MM.1S (cell line): ENCODE measurements at regions not wholly inside any gene's neighbourhood (a gene's known extent, or its start where the extent isn't known, plus 50 kb on each side); places are given as distances from the start of the nearest gene placed in this dataset.

Experiments used
- DNase-seq: peaks from one replicate; pipeline ENCODE4 v3.0.0-alpha.2; 2015
- H2AFZ ChIP-seq: fragments of 300-600 bp; sonication (generic); 2 replicates; pipeline ENCODE4 v1.6.0; 2016; ENCODE audit warnings: antibody characterized with exemption, low read length
- H3F3A ChIP-seq: fragments of 300-600 bp; sonication (generic); 2 replicates; pipeline ENCODE4 v1.6.1; 2016; ENCODE audit warnings: mild to moderate bottlenecking, antibody characterized with exemption, low read length, moderate library complexity, mixed read lengths; ENCODE audit not compliant: insufficient read depth
- H3K27ac ChIP-seq: fragments of 300-600 bp; sonication (generic); 2 replicates; pipeline ENCODE4 v1.5.1; 2016; ENCODE audit warnings: mild to moderate bottlenecking, low read length
- H3K27me3 ChIP-seq: fragments of 300-600 bp; sonication (generic); replicated peaks from 2 replicates; pipeline ENCODE4 v1.6.0; 2016; ENCODE audit warnings: low read length; ENCODE audit not compliant: insufficient read depth
- H3K36me3 ChIP-seq: fragments of 300-600 bp; sonication (generic); replicated peaks from 2 replicates; pipeline ENCODE4 v1.6.1; 2016; ENCODE audit warnings: mild to moderate bottlenecking, low read length, mixed read lengths; ENCODE audit not compliant: insufficient read depth
- H3K4me1 ChIP-seq: fragments of 300-600 bp; sonication (generic); 2 replicates; pipeline ENCODE4 v1.6.1; 2016; ENCODE audit warnings: low read length, mixed read lengths
- H3K4me2 ChIP-seq: fragments of 300-600 bp; sonication (generic); 2 replicates; pipeline ENCODE4 v1.6.0; 2016; ENCODE audit warnings: low read depth, low read length
- H3K4me3 ChIP-seq: fragments of 300-600 bp; sonication (generic); 2 replicates; pipeline ENCODE4 v1.5.1; 2016; ENCODE audit warnings: low read length, mixed read lengths
- H3K79me2 ChIP-seq: fragments of 300-600 bp; sonication (generic); 2 replicates; pipeline ENCODE4 v1.6.1; 2016; ENCODE audit warnings: mixed run types, low read length, mixed read lengths
- H3K9ac ChIP-seq: fragments of 300-600 bp; sonication (generic); 2 replicates; pipeline ENCODE4 v1.6.1; 2016; ENCODE audit warnings: low read length, mixed read lengths
- H3K9me2 ChIP-seq: fragments of 300-600 bp; sonication (generic); replicated peaks from 2 replicates; pipeline ENCODE4 v1.6.1; 2016; ENCODE audit warnings: mild to moderate bottlenecking, low read length, mixed read lengths; ENCODE audit not compliant: insufficient read depth
- H3K9me3 ChIP-seq: fragments of 300-600 bp; sonication (generic); replicated peaks from 2 replicates; pipeline ENCODE4 v1.6.1; 2016; ENCODE audit warnings: mild to moderate bottlenecking, low read length, mixed read lengths; ENCODE audit not compliant: insufficient read depth
- H4K20me1 ChIP-seq: fragments of 300-600 bp; sonication (generic); 2 replicates; pipeline ENCODE4 v1.6.1; 2016; ENCODE audit warnings: mild to moderate bottlenecking, low read length, moderate library complexity, mixed read lengths; ENCODE audit not compliant: insufficient read depth
- EZH2 ChIP-seq: fragments of 300-600 bp; sonication (generic); optimal IDR thresholded peaks from 2 replicates; pipeline ENCODE3; 2017; ENCODE audit warnings: low read depth, mild to moderate bottlenecking, antibody characterized with exemption, low read length, mixed read lengths
- EZH2phosphoT487 ChIP-seq: fragments of 300-600 bp; sonication (generic); IDR thresholded peaks from 2 replicates; pipeline ENCODE4 v1.6.1; 2018; ENCODE audit warnings: antibody characterized with exemption, low read length
- TF ChIP-seq, protein P1 (sequence below): fragments of 300-600 bp; sonication (generic); IDR thresholded peaks from 2 replicates; pipeline ENCODE4 v1.5.1; 2016; ENCODE audit warnings: antibody characterized with exemption, low read length, mixed read lengths

DNA sequence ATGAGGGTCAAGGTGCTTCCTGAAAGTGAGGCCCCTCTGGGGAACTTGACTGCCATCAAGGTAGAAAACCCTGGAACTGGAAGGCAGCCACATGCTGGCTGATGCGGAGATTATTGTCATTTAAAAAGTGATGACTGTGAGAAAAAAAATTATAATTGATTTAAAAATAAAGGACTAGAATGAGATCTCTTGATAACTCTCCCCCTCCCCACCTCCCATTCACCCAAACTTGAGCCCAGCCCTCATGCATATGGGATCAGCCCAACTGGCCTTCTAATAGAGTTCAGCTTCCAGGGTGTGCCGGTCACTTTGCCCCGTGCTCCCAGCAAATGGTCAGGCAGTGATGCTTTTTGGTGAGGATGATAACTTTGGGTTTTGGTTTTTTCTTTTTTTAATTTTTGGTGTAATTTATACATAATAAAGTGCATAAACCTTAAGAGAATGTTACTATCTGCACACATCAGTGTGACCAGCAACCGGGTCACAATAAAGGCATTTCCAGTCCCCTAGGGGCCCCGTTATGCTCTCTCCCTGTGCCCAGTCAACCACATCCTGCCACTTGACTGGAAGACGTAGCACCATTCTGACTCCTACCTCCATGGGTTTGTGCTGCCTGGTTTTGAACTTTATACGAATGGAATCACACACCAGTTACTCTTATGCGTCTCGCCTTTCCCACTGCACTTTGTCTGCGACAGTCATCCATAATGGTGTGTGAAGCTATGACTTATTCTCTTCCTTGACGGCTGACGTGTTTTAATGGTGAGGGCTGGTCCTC, 187.9 kb downstream of the USP12 start:
- no peak for DNase-seq
- Histone ChIP-seq H3K27ac (no peak overlapping the region), H3K9me3 (no peaks in the 10 kb centered on the region), H4K20me1 (no peaks in the 10 kb centered on the region), H3K9ac (no peak overlapping the region), H3F3A (no peaks in the 10 kb centered on the region), H3K36me3 (no peaks in the 10 kb centered on the region), H3K4me1 (no peaks in the 10 kb centered on the region), H3K27me3 (no peaks in the 10 kb centered on the region), H3K4me3 (no peak overlapping the region), H2AFZ (no peak overlapping the region), H3K79me2 (no peaks in the 10 kb centered on the region), H3K9me2 (no peaks in the 10 kb centered on the region), H3K4me2 (no peak overlapping the region)
- TF ChIP-seq EZH2 (no peak), EZH2phosphoT487 (no peak)
- TF ChIP-seq, protein P1, sequence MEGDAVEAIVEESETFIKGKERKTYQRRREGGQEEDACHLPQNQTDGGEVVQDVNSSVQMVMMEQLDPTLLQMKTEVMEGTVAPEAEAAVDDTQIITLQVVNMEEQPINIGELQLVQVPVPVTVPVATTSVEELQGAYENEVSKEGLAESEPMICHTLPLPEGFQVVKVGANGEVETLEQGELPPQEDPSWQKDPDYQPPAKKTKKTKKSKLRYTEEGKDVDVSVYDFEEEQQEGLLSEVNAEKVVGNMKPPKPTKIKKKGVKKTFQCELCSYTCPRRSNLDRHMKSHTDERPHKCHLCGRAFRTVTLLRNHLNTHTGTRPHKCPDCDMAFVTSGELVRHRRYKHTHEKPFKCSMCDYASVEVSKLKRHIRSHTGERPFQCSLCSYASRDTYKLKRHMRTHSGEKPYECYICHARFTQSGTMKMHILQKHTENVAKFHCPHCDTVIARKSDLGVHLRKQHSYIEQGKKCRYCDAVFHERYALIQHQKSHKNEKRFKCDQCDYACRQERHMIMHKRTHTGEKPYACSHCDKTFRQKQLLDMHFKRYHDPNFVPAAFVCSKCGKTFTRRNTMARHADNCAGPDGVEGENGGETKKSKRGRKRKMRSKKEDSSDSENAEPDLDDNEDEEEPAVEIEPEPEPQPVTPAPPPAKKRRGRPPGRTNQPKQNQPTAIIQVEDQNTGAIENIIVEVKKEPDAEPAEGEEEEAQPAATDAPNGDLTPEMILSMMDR, result no peak

DNA sequence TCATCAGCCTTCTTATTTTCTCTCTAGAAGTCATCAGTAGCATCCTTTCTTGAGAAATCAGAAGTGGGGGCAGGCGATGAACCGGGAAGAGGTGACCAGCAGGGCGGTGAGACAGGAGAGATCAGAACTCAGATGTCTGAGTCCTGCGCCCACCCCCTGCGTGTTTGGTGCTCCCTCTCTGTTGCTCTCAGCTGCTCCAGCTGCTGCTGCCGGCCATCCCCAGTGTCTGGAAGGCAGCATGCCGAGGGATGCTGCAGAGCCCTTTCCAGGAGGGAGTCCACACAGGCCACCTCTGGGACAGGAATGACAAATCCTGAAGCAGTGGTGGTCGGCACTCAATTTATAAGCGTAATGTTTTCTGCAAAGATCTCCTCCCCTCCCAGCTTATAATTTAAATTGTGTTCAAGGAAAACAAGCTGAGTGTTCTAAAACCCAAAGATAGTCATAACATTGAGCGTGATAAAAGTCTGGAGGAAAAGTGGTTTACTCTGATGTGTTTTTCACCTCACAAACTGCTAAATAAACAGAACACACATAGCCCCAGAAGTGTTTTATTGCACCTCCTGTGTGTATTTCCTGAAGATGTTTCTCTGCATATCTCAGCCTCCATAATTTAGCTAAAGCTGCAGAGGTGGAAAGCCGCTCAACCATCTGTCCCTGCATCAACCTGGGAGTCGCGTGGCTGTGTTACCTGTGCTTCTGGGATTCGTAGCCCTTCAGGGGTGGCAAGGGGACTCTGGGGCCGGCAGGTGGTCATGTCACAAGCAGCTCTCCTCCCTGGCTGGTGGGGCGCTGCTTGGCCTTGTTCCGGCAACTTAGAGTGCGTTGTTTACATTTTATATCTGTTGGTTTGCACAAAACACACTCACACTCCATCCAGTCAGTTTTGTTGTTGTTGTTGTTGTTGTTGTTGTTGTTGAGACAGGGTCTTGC, 191.2 kb downstream of the USP12 start:
- Histone ChIP-seq H3K9me2 (no peaks in the 10 kb centered on the region), H4K20me1 (no peaks in the 10 kb centered on the region), H3K4me1 (no peaks in the 10 kb centered on the region), H3K9ac (no peak overlapping the region), H3F3A (no peaks in the 10 kb centered on the region), H3K27me3 (no peaks in the 10 kb centered on the region), H3K27ac (no peak overlapping the region), H3K36me3 (no peaks in the 10 kb centered on the region), H3K4me2 (no peak overlapping the region), H3K79me2 (no peaks in the 10 kb centered on the region), H3K9me3 (no peaks in the 10 kb centered on the region), H3K4me3 (no peak overlapping the region), H2AFZ (no peak overlapping the region)
- TF ChIP-seq EZH2phosphoT487, result no peak
- TF ChIP-seq EZH2, result no peak
- TF ChIP-seq, protein P1, result no peak
- no peak for DNase-seq

DNA sequence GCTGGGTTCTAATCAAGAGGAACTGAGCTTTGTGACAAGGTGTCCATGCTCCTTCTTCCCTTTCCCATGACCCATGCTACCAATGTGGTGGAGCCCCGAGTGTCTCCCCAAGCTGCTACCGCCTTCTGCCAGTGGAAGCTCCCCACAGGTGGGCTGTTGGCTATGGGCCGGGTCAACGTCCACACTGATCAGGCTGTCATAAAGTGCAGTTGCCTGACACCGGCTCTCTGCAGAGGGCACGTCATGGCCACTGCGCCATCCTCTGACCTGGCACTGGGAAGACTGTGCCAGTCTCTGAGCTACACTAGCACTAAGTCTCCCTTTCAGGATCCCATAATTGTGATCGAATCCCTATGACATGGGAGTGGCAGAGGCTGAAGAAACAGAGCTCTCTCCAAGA, 192.3 kb downstream of the USP12 start:
- no peaks in the 10 kb centered on the region for H3K9me3 ChIP-seq
- H4K20me1 ChIP-seq, result no peaks in the 10 kb centered on the region
- H3K4me2 ChIP-seq, result no peak overlapping the region
- H3K9ac ChIP-seq, result no peak overlapping the region
- no peak overlapping the region for H2AFZ ChIP-seq
- TF ChIP-seq EZH2, result no peak
- TF ChIP-seq, protein P1, result no peak
- no peak for TF ChIP-seq EZH2phosphoT487
- no peaks in the 10 kb centered on the region for H3K27me3 ChIP-seq
- H3K36me3 ChIP-seq, result no peaks in the 10 kb centered on the region
- no peaks in the 10 kb centered on the region for H3K9me2 ChIP-seq
- H3K79me2 ChIP-seq, result no peaks in the 10 kb centered on the region
- no peak overlapping the region for H3K27ac ChIP-seq
- H3F3A ChIP-seq, result no peaks in the 10 kb centered on the region
- H3K4me1 ChIP-seq, result no peaks in the 10 kb centered on the region
- DNase-seq, result no peak
- H3K4me3 ChIP-seq, result no peak overlapping the region
